Bronchial epithelial cell (primary cell): ENCODE measurements at regions not wholly inside any gene's neighbourhood (a gene's known extent, or its start where the extent isn't known, plus 50 kb on each side); places are given as distances from the start of the nearest gene placed in this dataset.

ENCODE experiments used
- DNase-seq: peaks from one replicate; pipeline ENCODE4 v3.0.0-alpha.2; 2010; ENCODE audit warnings: low read depth
- FAIRE-seq: peaks from 2 replicates; lab custom pipeline; 2011; peaks lifted over from hg19 to GRCh38; lab: Jason Lieb, UNC
- H3K27me3 ChIP-seq: 2 replicates; pipeline ENCODE4 v1.5.1; 2011; ENCODE audit warnings: low read length; ENCODE audit not compliant: control insufficient read depth, insufficient read depth
- H3K36me3 ChIP-seq: 2 replicates; pipeline ENCODE4 v1.5.1; 2011; ENCODE audit warnings: low read length; ENCODE audit not compliant: control insufficient read depth, insufficient read depth
- H3K4me3 ChIP-seq: 2 replicates; pipeline ENCODE4 v1.5.1; 2011; ENCODE audit warnings: mild to moderate bottlenecking, low read depth, low read length, control low read depth
- TF ChIP-seq, protein P1 (sequence below): IDR thresholded peaks from 2 replicates; pipeline ENCODE4 v1.5.1; 2011; ENCODE audit warnings: mild to moderate bottlenecking, moderate library complexity, low read length, control low read depth, inconsistent platforms; ENCODE audit not compliant: insufficient read depth, severe bottlenecking

- FAIRE-seq: no peak
These were observed 170.4 kb downstream of the PTPRC start for GRCh38 chr1:198809247-198809646.

DNA sequence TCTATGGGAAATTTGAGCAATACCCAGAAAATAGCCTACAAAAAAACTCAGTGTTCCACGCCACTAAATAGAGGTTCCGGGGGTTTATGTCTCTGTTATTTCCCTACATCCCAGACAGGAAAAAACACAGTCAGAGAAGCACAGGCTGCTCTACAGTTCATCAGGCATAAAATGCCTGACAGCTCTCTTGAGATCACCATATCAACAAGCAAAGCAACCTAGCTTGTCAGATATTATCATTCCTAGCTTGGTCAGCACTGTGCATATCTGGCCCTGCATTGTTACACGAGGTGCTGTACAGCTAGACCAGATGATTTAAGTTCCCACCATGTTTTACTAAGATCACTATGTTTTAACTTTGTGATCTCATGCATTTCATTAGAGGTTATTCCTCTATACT is 172.6 kb downstream of the PTPRC start:
- H3K4me3 ChIP-seq: no peak overlapping the region
- TF ChIP-seq, protein P1, sequence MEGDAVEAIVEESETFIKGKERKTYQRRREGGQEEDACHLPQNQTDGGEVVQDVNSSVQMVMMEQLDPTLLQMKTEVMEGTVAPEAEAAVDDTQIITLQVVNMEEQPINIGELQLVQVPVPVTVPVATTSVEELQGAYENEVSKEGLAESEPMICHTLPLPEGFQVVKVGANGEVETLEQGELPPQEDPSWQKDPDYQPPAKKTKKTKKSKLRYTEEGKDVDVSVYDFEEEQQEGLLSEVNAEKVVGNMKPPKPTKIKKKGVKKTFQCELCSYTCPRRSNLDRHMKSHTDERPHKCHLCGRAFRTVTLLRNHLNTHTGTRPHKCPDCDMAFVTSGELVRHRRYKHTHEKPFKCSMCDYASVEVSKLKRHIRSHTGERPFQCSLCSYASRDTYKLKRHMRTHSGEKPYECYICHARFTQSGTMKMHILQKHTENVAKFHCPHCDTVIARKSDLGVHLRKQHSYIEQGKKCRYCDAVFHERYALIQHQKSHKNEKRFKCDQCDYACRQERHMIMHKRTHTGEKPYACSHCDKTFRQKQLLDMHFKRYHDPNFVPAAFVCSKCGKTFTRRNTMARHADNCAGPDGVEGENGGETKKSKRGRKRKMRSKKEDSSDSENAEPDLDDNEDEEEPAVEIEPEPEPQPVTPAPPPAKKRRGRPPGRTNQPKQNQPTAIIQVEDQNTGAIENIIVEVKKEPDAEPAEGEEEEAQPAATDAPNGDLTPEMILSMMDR: no peak

More at GRCh38 chr1:198809247-198809646, 170.4 kb downstream of the PTPRC start:
- TF ChIP-seq, protein P1: no peak
- peak; percentile 21 for DNase-seq
- Histone ChIP-seq H3K27me3 (no peaks in the 10 kb centered on the region), H3K4me3 (no peak overlapping the region), H3K36me3 (no peaks in the 10 kb centered on the region)

DNA sequence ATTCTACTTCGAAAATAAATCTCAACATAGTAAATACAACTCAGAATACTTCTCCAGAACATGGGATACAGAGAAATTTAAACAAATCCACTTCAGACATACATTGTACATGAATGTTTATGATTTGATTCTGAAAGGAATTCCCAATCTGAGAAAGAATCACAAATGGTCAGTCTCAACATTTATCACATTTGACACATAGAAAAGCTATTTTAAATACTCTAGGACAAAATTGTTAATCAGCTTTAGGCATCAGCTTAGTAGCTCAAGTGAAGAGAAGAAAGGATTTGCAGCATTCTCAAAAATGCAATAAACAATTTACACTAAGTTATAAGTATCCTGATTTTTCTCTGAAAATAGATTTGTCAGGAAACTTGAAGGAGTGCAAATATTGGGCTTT is 184.8 kb downstream of the PTPRC start:
- no peak overlapping the region for H3K4me3 ChIP-seq
- H3K36me3 ChIP-seq: no peaks in the 10 kb centered on the region
- DNase-seq (no peak), FAIRE-seq (no peak)
- no peaks in the 10 kb centered on the region for H3K27me3 ChIP-seq
- TF ChIP-seq, protein P1: no peak

More for the DNA sequence above, 172.6 kb downstream of the PTPRC start:
- Histone ChIP-seq H3K36me3 (no peaks in the 10 kb centered on the region), H3K27me3 (no peaks in the 10 kb centered on the region)
- DNase-seq: no peak
- FAIRE-seq: no peak

DNA sequence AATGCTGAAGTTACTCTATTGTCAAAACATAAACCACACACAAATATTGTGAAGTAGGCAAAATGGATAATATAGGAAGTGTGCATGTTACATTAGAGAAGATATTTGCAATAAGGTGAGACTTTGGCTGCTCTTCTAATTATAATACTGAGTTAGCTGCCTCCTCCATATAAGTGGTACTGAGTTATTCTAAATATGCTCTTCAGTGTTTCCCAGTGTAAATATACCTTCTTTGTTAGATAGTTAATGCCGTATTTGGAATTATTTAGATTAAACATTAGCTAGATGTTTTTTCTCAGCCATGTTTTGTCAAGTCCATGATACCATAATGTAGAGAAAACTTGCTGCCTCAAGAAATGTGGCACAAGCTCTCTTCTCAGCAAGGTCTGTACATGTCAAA is 186.4 kb downstream of the PTPRC start:
- DNase-seq (no peak), FAIRE-seq (no peak)
- Histone ChIP-seq H3K27me3 (no peaks in the 10 kb centered on the region), H3K36me3 (no peaks in the 10 kb centered on the region), H3K4me3 (no peak overlapping the region)
- TF ChIP-seq, protein P1: no peak

DNA sequence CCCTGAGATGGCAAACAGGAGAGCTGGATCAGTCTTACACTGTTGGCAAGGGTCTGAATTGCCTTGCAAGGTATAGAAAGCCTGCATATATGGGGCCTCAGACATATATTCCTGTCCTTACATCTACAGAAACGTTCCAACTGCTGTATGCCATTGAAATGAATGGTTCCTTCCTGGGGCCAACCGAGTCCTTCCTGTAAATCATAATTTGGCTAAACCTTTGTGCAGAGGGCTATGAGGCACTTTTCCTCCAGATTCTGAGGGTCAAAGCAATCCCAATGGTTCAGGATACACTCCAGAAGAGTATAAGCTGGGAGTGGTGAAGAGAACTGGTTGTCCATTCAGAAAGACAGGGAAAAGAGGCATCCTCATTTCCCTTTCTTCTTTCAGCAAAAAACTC is 190.5 kb downstream of the PTPRC start:
- no peak for FAIRE-seq
- DNase-seq: no peak
- H3K36me3 ChIP-seq: no peaks in the 10 kb centered on the region
- TF ChIP-seq, protein P1: no peak
- H3K27me3 ChIP-seq: no peaks in the 10 kb centered on the region
- H3K4me3 ChIP-seq: no peak overlapping the region

- no peak for FAIRE-seq
- TF ChIP-seq, protein P1: no peak
These were observed 191.1 kb downstream of the PTPRC start for GRCh38 chr1:198829944-198830343.

More at GRCh38 chr1:198829944-198830343, 191.1 kb downstream of the PTPRC start:
- H3K36me3 ChIP-seq: no peaks in the 10 kb centered on the region
- H3K4me3 ChIP-seq: no peak overlapping the region
- no peaks in the 10 kb centered on the region for H3K27me3 ChIP-seq
- peak; percentile 5 for DNase-seq
